ENCODE measurements at regions not wholly inside any gene's neighbourhood (a gene's known extent, or its start where the extent isn't known, plus 50 kb on each side); places are given as distances from the start of the nearest gene placed in this dataset.

DNA sequence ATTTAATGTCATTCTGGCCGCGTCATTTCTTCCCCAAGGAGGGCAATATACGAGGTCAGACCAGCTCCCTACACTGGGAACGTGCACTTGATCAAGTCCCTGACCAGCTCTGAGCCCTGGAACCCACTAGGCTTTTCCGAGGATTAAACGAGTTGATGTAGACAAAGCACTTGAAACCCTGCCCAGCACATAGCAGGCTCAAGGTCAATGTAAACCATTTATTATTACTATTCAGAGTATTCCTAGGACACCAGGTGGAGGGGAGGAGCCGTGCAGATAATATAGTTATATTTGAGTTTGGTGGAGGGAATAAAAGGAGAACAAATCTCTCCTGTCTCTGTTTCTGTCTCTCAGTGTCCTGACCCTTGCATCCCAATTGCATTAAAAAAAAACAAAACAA is 174.1 kb upstream of the IGSF21 start:
- DNase-seq: no peak

DNA sequence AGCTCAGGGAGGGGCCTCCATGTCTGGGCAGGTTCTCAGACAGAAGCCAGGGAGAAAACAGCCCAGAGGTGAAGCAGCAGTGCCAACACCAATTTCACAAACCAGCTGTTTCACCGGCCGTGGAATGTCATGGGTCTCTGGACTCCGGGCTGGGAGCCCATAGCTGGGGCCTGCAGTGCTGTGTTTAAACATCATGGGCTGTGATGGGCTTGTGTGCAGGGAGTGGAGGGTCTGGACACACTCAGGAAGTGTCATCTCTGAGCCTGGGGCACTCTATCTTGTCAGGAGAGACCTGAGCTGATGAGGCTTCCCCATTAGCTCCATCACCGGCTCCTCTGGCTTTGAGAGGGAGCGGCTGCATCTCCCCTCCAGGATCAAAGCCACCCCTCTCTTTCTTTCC is 173.6 kb upstream of the IGSF21 start:
- no peak for DNase-seq

DNA sequence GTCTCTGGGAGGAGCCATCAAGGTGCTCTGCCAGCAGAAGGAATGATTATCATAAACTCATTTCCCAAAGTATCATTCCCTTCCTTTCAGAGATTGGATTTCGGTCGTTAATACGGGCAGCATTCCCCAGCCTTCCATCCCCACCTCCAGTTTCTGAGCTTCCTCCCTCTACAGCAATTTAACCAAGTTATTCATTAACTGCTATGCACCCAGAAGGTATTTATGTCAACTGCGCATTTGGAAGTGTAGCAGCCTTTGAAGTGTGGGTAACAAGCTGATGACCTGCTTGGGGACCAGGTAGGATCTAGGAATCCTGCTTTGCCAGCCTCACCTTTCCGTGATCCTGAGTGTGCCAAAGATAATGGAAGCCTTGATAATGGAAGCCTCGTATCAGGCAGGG is 172.4 kb upstream of the IGSF21 start:
- no peak for DNase-seq

DNA sequence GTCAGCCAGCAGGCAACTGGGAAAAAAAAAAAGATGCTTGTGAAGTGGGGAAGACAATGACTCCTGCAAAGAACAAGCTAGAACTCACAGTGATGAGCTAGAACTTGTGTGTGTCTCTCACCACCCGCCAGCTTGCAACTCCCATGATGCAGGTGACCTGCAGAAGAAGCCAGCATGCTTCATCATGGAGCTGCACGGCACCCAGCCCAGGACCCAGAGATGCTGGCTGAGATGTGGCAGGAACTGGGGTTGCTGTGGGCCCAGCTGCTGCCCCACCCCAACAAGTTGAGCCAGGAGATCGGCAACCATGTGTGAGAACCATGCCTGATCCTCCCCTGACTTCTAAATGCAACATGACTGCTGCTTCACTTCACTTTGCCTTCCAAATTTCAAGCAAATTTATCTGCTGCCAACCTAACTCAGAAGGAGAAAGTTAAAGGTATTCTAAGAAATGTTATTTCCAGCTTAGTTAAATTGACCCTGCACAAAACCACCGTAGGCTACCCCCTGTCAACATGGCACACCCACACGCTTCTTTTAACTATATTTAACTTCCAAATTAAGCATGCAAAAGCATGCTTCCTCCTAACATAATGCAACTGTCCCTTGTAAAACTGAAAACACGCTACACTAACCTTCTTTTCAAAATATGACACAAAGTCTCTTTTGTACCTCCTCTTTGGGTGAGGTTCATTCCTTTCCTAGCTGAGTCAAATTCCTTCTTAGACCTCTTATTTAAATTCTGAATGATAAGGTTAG is 166.0 kb upstream of the IGSF21 start:
- no peak for DNase-seq

DNA sequence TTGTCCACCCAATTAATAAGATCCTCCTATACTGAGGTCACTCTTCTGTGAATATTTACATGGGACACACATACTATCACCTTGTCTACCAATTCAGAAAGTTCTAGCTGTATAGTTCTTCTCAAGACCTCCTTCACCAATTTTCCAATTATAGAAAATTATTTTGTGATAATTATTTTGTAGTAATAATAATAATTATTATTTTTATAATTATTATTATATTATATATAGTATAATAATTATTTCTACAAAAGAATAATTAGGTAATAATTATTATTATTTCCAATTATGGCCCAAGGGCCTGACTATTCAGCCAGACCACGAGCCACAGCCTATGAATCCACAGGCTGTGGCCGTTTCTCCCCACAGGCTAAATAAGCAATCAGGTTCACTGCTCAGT is 164.1 kb upstream of the IGSF21 start:
- DNase-seq: no peak

DNA sequence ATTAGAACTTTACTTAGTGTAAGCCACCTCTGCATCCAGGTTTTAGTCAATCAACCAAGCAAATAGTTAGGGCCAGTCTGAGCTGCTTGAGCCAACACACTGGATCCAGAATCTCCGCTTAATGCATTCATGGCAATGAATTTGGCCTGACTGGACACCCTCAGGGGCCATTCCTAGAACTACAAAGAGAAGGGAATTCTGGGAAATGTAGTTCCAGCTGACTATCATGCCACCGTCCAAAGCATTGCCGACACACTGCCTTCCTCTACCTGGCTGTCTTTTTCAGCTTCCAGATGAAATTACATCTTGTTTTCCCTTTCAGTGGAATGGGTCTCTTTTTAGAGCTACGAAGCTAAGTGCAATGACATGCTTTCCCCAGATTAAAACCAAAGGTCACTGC is 163.0 kb upstream of the IGSF21 start:
- no peak for DNase-seq

DNA sequence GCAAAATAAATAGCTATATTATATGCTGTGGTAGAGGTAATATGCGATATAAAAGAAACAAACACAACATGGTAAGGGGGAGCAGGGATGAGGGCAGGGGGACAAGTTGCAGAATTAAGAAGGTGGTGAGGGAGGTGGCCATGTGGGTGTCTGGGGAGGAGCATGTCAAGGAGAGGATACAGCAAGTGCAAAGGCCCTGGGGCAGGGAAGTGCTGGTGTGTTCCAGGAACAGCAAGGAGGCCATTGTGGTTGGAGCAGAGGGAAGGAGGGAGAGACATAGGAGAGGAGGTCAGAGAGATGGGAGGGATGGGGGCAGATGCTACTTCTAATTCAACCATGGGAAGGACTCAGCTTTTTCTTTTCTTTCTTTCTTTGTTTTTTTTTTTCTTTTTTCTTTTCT is 161.2 kb upstream of the IGSF21 start:
- DNase-seq: no peak

DNA sequence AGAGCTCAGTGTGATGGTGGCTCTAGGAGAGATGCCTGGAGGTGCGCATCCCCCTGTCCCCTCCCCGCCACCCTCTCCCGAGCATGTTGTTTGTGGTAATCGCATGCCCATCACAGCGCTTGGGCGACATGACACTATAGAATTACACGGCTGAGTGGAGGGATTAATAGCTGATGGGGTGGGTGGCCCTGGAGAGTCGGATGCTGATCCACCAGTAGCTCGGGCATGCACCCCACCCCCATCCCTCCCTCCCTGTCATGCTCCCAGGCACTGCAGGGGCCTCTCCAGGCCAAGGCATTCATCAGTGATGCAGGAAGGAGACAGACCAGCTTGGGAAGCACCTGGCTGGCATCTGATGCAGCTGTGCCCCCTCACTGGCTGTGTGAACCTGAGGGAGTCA is 159.0 kb upstream of the IGSF21 start:
- no peak for DNase-seq

DNA sequence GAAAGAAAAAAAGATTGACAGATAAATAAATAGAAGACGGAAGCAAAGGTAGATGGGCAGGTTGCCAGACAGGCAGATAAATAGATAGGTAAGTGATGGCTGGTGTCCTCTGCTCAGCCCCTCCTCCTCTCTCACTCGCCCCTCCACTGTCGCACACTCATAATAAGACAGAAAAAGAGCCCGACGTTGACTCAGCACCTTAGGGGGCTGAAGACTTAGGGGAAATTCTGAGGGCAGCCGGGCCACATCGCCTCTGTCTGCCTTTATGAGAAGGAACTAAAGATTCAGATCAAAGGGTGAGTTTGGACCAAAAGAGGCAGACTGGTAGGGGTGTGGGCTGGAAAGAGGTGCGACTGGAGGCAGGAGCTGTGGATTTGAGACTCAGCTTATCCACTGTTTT is 158.1 kb upstream of the IGSF21 start:
- DNase-seq: no peak

DNA sequence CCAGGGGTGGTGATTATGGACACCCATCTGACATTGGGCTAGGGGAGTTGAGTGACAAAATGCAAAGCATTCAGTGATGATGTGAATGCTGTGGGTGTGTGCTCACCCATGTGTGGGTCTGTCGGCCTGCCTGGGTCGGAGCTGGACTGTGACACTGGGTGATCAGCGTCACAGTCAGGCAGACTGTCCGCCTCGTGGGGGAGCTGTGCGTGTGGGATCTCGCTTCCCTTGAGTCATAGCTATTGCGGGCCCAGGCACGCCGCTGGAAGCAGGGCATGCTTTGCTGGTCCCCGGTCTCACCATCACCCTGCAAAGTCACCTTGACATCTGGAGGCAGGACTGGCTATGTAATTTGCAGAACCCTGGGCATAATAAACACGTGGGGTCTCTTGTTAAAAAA is 156.9 kb upstream of the IGSF21 start:
- no peak for DNase-seq

DNA sequence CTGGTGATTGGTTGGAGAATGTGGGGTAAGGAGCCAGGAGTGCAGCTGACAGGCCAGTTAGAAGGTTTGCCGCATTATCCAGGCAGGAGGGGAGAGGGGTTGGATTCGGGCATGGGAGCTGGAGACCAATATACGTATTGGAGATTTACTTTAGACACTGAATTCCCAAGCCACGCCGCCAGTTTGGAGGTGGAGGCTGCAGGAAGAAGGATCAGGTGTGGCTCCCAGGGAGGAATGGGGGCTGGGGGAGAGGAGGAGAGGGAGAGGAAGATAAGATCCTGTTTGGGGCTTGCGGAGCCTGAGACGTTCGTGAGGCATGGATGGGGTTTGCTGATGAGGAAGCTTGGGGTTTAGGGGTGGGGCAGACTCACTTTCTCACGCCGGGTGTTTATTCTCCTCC is 155.1 kb upstream of the IGSF21 start:
- DNase-seq: no peak

DNA sequence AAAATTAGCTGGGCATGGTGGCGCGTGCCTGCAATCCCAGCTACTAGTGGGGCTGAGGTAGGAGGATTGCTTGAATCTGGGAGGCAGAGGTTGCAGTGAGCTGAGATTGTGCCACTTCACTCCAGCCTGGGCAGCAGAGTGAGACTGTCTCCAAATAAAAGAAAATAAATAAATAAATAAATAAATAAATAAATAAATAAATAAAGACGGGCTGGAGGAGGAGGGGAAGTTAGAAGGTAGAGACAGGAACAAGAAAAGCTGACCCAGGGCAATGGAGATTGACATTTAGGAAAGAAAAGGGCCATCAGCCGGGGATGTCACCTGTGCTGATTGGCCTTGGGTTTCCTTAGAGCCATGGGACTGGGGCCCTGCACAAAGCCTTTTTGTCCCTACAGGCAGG is 153.7 kb upstream of the IGSF21 start:
- no peak for DNase-seq

DNA sequence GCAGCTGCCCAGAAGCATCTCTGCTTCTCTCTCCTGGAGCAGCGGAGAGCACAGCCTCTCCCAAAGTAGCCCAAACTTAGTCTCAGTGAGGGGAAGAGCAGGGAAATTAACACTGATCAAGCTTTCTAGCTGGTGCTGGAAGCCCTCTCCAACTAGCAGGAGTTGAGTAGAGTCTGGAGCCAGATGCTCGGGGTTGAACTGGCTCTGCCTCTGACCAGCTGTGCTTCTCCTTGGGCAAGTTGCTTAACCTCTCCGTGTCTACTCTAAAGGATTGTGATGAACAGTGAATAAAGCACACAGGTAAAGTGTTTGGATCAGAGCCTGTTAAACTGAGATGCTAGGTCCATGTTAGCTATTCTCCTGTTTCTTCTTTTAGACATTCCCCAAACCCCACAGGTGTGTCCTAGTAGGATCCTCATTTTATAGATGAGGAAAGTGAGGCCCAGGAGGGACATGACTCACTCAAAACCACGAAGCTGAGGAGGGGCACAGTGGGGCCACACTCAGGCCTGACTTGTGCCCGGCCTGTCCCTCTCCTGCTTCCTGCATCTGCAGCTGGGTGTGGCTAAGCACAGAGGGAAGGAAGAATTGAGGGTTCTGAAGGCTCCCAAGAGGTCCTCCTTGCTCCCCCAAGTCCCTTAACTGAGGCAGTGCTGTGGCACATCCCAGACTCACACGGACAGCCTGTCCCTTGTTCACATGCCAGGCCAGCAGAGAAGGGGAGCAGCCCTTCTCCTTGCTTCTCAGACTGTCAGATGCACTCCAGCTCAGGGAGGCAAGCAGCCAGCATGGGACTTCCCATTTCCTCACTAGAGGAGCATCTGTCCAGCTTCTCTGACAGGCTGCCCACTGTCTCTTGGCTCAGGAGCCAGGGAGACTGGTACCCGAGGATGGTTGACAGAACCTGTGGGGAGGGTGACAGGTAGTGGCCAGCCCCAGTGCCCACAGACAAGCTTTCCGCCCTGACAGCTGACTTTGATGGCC is 152.0 kb upstream of the IGSF21 start:
- DNase-seq: no peak

DNA sequence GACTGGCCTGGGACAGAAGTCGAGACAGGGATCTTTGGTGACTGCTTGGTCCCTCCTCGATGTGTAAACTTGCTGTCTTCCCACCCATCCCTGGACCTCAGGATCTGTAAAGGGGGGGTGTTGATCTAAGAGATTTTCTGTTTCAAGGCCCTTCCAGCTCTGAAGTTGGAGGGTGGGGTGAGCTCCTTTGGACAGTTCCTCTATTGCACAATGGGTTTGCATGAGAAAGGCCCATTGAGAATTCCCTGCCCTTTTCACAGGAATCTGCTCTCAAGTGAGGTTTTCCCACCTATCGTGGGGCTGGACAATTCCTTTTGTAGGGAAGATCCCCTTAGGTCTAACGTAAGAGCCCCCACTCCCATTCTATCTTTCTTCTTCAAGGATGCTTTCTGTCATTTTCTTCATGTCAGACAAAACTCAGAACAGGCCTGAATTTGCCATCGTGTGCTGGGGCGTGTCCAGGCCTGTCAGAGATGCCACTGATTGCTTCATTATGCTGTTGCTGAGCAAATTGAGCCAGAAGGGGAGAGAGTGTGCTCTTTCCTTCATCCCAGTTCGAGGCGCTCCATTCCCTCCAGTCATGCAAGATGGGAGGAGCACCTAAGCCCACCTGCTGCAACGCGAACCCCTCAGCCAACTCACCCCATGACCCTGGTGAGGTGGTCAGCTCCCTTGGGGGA is 149.9 kb upstream of the IGSF21 start:
- DNase-seq: no peak

DNA sequence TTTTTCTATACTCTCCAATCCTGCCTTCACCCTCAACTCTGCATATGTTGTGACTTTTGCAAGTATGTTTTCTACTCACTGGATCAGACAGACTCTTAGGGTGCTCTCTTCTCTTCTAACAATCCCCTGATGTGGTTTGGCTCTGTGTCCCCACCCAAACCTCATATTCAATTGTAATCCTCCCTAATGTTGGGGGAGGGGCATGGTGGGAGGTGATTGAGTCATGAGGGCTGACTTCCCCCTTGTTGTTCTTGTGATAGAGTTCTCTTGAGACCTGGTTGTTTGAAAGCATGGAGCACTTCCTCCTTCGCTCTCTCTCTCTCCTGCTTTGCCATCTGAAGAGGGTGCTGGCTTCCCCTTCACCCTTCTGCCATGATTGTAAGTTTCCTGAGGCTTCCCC is 148.9 kb upstream of the IGSF21 start:
- DNase-seq: no peak

DNA sequence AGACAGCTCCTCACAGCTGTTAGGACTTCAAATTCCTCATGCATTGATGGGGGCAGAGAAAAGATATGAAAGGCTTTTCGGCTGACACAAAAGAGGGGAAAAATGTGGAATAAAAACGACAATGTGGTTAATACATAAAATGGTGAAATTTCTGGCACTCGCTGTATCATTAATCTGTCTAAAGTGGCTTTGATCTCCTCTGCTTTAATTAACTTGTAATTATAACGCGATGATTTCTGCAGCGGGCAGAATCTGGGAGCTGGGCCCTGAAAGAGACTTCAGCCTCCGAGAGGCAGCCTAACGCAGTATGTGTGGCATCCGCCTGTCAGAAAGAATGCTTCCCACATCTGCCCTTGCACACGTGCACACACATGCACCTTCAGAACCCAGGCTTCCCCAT is 144.1 kb upstream of the IGSF21 start:
- DNase-seq: no peak

DNA sequence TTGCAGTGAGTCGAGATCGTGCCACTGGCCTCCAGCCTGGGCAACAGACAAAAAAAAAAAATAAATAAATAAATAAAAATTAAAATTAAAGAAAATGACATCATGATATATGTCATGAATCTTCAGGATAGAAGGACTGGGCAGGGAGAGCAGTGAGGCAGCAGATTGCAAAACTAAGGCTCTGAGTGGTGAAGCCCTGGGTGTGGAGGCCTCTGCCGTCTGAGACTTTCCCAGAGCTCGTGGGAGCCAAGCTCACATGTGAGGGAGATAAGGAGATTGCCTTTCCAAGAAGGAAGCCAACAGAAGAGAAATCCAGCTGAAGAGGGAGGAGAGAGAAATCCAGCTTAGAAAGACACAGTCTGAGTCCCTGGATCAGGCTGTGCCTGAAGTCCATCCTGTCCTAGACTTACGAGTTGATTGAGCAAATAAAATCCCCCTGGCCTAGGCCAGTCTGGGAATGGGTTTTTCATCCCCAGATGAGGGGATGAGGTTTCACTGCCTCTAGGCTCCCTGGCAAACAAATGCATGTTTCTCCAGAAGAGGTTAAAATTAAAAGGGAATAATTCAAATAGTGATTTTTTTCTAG is 142.0 kb upstream of the IGSF21 start:
- no peak for DNase-seq

DNA sequence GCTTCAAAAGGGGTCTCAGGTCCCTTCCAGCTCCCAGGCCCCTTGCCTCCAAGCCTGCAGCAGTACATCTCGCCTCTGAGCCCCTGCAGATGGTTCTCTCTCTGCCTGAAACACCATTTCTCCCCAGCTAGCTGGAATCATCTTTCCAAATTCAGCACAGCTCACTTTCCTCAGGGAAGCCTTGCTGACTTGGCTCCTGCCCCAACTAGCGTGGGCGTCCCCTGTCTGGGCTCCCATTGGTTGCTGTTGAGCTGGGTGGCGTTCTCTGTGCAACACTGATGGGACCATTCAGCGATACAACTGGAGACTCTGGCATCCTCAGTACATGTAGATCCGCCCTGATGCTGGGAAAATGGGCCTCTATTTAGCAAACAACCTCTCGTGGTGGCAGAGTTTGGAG is 141.3 kb upstream of the IGSF21 start:
- DNase-seq: peak in 1 of 14 donors; percentile 11

DNA sequence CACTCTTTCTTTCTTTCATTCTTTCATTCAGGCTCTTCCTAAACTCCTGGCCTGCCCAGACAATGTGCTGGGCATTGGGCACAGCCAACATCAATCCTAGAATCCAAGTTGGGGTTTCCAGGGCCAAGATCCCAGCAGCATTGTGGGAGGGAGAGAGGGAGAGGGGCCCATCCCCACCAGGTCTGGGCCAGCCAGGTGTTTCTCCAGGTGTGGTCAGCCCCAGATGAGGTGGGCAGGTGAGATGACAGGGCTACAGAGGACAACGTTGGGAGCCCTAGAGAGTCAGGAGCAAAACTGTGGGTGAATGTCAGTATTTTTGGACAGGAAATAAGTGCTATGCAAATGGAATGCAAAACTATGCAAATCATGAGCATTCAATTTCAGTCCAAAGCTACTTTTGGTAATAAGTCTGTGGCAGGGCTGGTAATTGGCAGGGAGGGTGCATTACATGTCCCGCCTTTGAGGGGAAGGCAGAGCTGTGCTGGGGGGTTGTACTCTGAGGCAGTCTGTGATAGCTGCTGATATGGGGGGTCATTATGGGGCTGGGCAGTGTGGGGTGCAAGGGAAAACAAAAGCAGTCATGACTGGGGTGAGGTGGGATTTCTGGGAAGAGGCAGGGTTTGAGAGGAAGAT is 139.9 kb upstream of the IGSF21 start:
- no peak for DNase-seq

DNA sequence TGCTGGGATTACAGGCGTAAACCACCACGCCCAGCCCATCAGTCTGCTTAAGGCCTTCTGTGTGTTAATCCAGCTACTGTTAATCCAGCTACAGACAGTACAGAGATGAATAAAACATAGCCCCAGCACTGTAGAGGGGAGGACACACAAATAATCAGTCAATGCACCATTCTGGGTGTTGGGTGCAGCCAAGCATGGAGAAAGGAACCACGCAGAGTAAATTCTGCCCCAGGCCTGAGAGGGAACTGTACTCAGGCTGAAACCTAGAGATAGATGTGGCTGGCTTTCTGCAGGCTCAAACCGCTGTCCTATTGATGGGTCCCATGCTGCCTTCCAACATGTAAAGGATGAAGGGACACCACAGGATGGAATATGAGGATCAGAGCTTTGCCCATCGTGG is 136.8 kb upstream of the IGSF21 start:
- DNase-seq: no peak

DNA sequence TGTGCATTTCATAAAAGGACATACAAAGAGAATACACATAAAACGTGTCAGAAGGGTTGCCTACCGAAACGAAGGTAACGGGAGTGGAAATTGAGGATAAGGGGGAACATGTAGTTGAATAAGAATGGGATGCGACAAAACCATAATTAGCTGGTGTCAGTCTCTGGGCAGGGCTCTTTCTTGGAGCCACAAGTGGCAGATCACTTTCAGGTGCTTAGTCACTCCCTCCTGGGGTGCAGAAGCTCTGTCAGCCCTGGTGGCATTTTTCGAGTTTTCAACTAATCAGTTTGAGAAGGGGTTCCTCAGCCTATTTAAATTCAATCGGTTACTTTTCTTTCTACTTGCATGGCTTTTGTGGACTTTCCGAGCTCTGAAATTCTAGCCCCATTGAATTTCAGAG is 133.9 kb upstream of the IGSF21 start:
- DNase-seq: no peak

DNA sequence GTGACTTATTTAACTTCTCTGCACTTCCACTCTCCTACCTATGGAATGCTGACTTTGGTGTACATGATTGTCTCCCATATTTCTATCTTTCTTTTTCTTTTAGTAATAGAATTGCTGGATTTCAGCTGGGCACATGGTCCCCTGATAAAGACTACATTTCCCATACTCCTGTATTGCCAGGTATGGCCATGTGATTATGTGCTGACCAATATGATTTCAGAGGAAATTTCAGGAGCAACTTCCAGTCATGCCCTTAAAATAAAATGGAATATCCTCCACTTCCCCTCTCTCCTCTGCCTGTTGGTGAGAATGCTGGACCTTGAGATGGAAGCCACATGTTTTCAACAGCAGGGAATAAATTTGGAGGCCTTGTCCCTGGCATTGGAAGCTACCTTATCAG is 130.7 kb upstream of the IGSF21 start:
- DNase-seq: no peak
